ENCODE measurements at regions not wholly inside any gene's neighbourhood (a gene's known extent, or its start where the extent isn't known, plus 50 kb on each side); places are given as distances from the start of the nearest gene placed in this dataset.

DNA sequence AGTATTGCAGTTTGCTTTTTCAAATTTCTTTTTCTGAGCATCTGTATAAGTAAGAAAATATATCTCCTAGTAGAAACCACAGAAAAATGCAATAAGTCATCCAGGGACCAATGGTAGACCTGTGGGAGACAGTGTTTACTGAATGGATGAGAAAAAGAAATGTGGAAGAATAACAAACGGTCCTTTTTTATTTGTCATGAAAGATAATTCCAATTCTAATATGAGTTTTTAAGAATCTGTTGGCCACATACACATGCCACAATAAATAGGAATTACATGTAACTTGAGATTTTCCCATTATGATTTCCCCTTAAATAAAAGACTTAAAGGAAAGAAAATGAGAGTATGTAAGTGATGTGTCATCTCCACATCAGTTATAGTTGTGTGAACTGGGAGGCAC lies 107.7 kb upstream of the RAB27B start:
- no peaks in the 10 kb centered on the region for H3K36me3 Mint-ChIP-seq
- TF ChIP-seq, protein P1, sequence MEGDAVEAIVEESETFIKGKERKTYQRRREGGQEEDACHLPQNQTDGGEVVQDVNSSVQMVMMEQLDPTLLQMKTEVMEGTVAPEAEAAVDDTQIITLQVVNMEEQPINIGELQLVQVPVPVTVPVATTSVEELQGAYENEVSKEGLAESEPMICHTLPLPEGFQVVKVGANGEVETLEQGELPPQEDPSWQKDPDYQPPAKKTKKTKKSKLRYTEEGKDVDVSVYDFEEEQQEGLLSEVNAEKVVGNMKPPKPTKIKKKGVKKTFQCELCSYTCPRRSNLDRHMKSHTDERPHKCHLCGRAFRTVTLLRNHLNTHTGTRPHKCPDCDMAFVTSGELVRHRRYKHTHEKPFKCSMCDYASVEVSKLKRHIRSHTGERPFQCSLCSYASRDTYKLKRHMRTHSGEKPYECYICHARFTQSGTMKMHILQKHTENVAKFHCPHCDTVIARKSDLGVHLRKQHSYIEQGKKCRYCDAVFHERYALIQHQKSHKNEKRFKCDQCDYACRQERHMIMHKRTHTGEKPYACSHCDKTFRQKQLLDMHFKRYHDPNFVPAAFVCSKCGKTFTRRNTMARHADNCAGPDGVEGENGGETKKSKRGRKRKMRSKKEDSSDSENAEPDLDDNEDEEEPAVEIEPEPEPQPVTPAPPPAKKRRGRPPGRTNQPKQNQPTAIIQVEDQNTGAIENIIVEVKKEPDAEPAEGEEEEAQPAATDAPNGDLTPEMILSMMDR (IDR thresholded peaks at IDR 0.05): no peak
- no peaks in the 10 kb centered on the region for H3K36me3 ChIP-seq (replicated peaks in 1 of 2; ENCODE audit: control insufficient read depth in 1 of 2, insufficient read depth in 2 of 2, low read length in 2 of 2)
- no peak overlapping the region for H3K4me2 ChIP-seq (replicated peaks; ENCODE audit: extremely low read depth, low read length, poor library complexity, severe bottlenecking)
- DNase-seq: no peak
- no peak overlapping the region for H3K4me3 Mint-ChIP-seq
- no peak overlapping the region for H3K27ac Mint-ChIP-seq
- H2AFZ ChIP-seq (ENCODE audit: insufficient read depth, low read depth, low read length, poor library complexity, severe bottlenecking): no peak overlapping the region
- no peak overlapping the region for H3K4me3 ChIP-seq (replicated peaks in 1 of 3; ENCODE audit: low read depth in 2 of 3, low read length in 3 of 3)
- H4K20me1 ChIP-seq (ENCODE audit: insufficient read depth, low read length): no peaks in the 10 kb centered on the region
- H3K27ac ChIP-seq (ENCODE audit: low read depth in 1 of 2, low read length in 2 of 2): no peak overlapping the region
- no peaks in the 10 kb centered on the region for H3K9me3 ChIP-seq (replicated peaks in 1 of 2; ENCODE audit: control insufficient read depth in 1 of 2, insufficient read depth in 1 of 2, low read length in 2 of 2)
- H3K4me1 Mint-ChIP-seq: peaks cover 15% of the 10 kb centered on the region
- no CpG with 5 or more reads among the region's 1 CpG for WGBS (ENCODE audit: insufficient coverage)
- H3K79me2 ChIP-seq (ENCODE audit: insufficient read depth, low read length): no peaks in the 10 kb centered on the region
- H3K27me3 Mint-ChIP-seq (ENCODE audit: low read depth in 3 of 3): peaks cover 59 to 70% (median 65%) of the 10 kb centered on the region in 3 donors
- H3K9me3 Mint-ChIP-seq: peaks cover 0 to 4% (median 0%) of the 10 kb centered on the region in 7 donors
- intact Hi-C loops (cut with micrococcal nuclease): no loop called here
- H3K27me3 ChIP-seq (ENCODE audit: control insufficient read depth in 2 of 2, insufficient read depth in 2 of 2, low read length in 2 of 2): peaks cover 71 to 77% of the 10 kb centered on the region in 2 donors
- peaks cover 8 to 10% of the 10 kb centered on the region in 2 donors for H3K4me1 ChIP-seq (ENCODE audit: control insufficient read depth in 1 of 2, insufficient read depth in 2 of 2, low read length in 2 of 2)
- H3K9ac ChIP-seq (ENCODE audit: insufficient read depth, low read length, poor library complexity, severe bottlenecking): no peak overlapping the region

DNA sequence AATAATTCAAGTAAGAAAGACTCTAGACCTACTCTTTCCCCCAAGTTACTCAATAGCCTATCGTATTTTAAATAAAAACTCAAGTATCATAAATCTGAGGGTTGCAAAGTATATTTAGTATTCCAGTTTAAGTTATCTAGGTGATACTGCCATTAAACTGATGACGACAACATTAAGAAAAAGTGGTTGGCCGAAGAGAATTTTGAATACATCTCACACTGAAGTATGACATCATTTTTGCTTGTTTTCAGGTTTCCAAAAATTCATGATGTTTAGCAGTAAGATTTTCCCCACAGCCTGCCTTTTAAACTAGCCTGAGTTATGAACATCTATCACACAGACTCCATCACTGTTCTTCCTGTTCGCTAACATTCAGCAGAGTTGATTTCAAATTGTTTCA lies 102.1 kb upstream of the RAB27B start:
- peaks cover 31 to 32% of the 10 kb centered on the region in 2 donors for H3K27me3 ChIP-seq (ENCODE audit: control insufficient read depth in 2 of 2, insufficient read depth in 2 of 2, low read length in 2 of 2)
- no peaks in the 10 kb centered on the region for H3K9me3 ChIP-seq (replicated peaks in 1 of 2; ENCODE audit: control insufficient read depth in 1 of 2, insufficient read depth in 1 of 2, low read length in 2 of 2)
- H3K4me1 ChIP-seq (ENCODE audit: control insufficient read depth in 1 of 2, insufficient read depth in 2 of 2, low read length in 2 of 2): no peaks in the 10 kb centered on the region
- H3K4me3 ChIP-seq (replicated peaks in 1 of 3; ENCODE audit: low read depth in 2 of 3, low read length in 3 of 3): no peak overlapping the region
- H4K20me1 ChIP-seq (ENCODE audit: insufficient read depth, low read length): no peaks in the 10 kb centered on the region
- Mint-ChIP-seq H3K9me3 (peaks cover 0 to 9% (median 0%) of the 10 kb centered on the region in 7 donors), H3K27me3 (ENCODE audit: low read depth in 3 of 3) (peaks cover 31 to 37% (median 33%) of the 10 kb centered on the region in 3 donors), H3K4me3 (no peak overlapping the region), H3K4me1 (no peaks in the 10 kb centered on the region), H3K27ac (no peak overlapping the region), H3K36me3 (no peaks in the 10 kb centered on the region)
- TF ChIP-seq, protein P1 (IDR thresholded peaks at IDR 0.05): no peak
- no peak overlapping the region for H3K27ac ChIP-seq (ENCODE audit: low read depth in 1 of 2, low read length in 2 of 2)
- no peak overlapping the region for H3K4me2 ChIP-seq (replicated peaks; ENCODE audit: extremely low read depth, low read length, poor library complexity, severe bottlenecking)
- intact Hi-C loops (cut with micrococcal nuclease): no loop called here
- H3K36me3 ChIP-seq (replicated peaks in 1 of 2; ENCODE audit: control insufficient read depth in 1 of 2, insufficient read depth in 2 of 2, low read length in 2 of 2): no peaks in the 10 kb centered on the region
- no peak overlapping the region for H3K9ac ChIP-seq (ENCODE audit: insufficient read depth, low read length, poor library complexity, severe bottlenecking)
- H3K79me2 ChIP-seq (ENCODE audit: insufficient read depth, low read length): no peaks in the 10 kb centered on the region
- no peak overlapping the region for H2AFZ ChIP-seq (ENCODE audit: insufficient read depth, low read depth, low read length, poor library complexity, severe bottlenecking)
- WGBS (ENCODE audit: insufficient coverage): no CpG with 5 or more reads among the region's 4 CpGs
- no peak for DNase-seq
